Pancreas (tissue), 10 donors: ENCODE measurements at regions not wholly inside any gene's neighbourhood (a gene's known extent, or its start where the extent isn't known, plus 50 kb on each side); places are given as distances from the start of the nearest gene placed in this dataset.

Experiments used
- ATAC-seq, 4 donors: fragments of 200-7000 bp; cut with Tn5 transposase; one replicate each; pipeline versions ENCODE4 v1.8.0 to v1.9.1; 2020; ENCODE audit warnings: mild to moderate bottlenecking in 4 of 4, moderate library complexity in 4 of 4
- DNase-seq, 6 donors: peaks; one replicate each; pipeline ENCODE4 v3.0.0-alpha.2; 2020
- FAIRE-seq: peaks from 2 replicates; lab custom pipeline; 2012; peaks lifted over from hg19 to GRCh38; lab: Jason Lieb, UNC
- H3K27ac ChIP-seq, 4 donors: fragments of 200-600 bp; sonication (generic); 1 replicate in 3 of 4; 2 replicates in 1 of 4; pipeline versions ENCODE4 v1.5.0 to v1.8.0; 2020
- H3K27me3 ChIP-seq, 4 donors: fragments of 200-600 bp; one replicate each; pipeline ENCODE4 v1.8.0; 2021
- H3K36me3 ChIP-seq, 3 donors: fragments of 200-600 bp; sonication (generic) in 1 of 3; one replicate each; pipeline versions ENCODE4 v1.5.0 to v1.8.0; 2020 to 2021
- H3K4me1 ChIP-seq, 3 donors: fragments of 200-600 bp; one replicate each; pipeline ENCODE4 v1.8.0; 2021
- H3K4me3 ChIP-seq, 4 donors: fragments of 200-600 bp; sonication (generic) in 2 of 4; one replicate each; pipeline versions ENCODE4 v1.5.0 to v1.8.0; 2020 to 2021
- H3K9me3 ChIP-seq, 4 donors: fragments of 200-600 bp; one replicate each; pipeline ENCODE4 v1.8.0; 2021
- WGBS, 2 donors: extraction: QIAGEN DNeasy Blood & Tissue Kit; methylation state at CpG; one replicate each; pipeline ENCODE4 v1.1.7; 2013; 5-methylcytosine and 5-hydroxymethylcytosine counted together
- intact Hi-C, 3 donors: fragments of 100-400 bp; cut with DNase I; formaldehyde crosslinking; loops; one replicate each; pipeline versions ENCODE4 v1.11.1 to v1.14.2; 2022
- TF ChIP-seq, protein P1 (sequence below), 4 donors: fragments of 200-600 bp; sonication (generic) in 3 of 4; IDR thresholded peaks; one replicate each; pipeline versions ENCODE4 v1.5.0 to v1.8.0; 2021; ENCODE audit warnings: antibody characterized with exemption in 4 of 4
- donor health status: healthy with polysubstance abuse.
- donor health status: DM: no; HTN: no; CAD: no; lungs with moderate emphysema.
- donor health status: DM: no; HTN: no; CAD: no.
- donor health status: control.
- donor health status: control.
- donor health status: Bipolar disorder and iron deficiency.
- donor health status: DM: yes; HTN: yes; CAD: no.
- donor health status: DM: no; HTN: no; CAD: no.
- donor health status: DM: no; HTN: no; CAD: no.
- donor health status: DM: yes; HTN: yes; CAD: no.

DNA sequence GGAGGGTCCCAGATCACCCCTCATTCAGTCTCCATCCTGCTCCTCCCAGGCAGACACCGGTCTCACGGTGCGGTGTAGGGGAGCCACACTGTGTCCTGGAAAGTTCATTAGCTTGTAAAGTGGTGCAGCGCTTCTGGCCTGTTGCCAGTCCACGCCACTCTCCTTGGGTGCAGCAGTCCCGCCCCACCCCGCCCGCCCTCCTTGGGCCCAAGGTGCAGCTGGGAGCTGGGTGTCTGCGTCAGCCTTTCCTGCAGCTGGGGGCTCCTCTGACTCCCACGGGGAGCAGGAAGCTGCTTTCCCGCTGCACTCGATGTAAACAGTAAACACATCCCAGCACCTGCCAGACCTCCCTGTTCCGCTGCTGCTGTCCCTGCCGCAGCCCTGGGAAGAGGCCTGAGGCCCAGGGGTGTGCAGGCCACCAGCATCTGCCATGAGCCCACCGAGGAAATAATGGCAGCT is 53.8 kb upstream of the ASB18 start:
- Histone ChIP-seq H3K36me3 (no peaks in the 10 kb centered on the region), H3K9me3 (no peaks in the 10 kb centered on the region), H3K27me3 (no peaks in the 10 kb centered on the region), H3K27ac (no peak overlapping the region), H3K4me1 (no peaks in the 10 kb centered on the region), H3K4me3 (no peak overlapping the region)
- no peak for DNase-seq
- intact Hi-C loops, result no loop called here
- no peak for ATAC-seq
- TF ChIP-seq, protein P1, sequence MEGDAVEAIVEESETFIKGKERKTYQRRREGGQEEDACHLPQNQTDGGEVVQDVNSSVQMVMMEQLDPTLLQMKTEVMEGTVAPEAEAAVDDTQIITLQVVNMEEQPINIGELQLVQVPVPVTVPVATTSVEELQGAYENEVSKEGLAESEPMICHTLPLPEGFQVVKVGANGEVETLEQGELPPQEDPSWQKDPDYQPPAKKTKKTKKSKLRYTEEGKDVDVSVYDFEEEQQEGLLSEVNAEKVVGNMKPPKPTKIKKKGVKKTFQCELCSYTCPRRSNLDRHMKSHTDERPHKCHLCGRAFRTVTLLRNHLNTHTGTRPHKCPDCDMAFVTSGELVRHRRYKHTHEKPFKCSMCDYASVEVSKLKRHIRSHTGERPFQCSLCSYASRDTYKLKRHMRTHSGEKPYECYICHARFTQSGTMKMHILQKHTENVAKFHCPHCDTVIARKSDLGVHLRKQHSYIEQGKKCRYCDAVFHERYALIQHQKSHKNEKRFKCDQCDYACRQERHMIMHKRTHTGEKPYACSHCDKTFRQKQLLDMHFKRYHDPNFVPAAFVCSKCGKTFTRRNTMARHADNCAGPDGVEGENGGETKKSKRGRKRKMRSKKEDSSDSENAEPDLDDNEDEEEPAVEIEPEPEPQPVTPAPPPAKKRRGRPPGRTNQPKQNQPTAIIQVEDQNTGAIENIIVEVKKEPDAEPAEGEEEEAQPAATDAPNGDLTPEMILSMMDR (IDR thresholded peaks at IDR 0.05), result no peak
- FAIRE-seq, result no peak
- WGBS, 2 donors, result 38 to 41% methylated on average over 15 of the region's 15 CpGs

DNA sequence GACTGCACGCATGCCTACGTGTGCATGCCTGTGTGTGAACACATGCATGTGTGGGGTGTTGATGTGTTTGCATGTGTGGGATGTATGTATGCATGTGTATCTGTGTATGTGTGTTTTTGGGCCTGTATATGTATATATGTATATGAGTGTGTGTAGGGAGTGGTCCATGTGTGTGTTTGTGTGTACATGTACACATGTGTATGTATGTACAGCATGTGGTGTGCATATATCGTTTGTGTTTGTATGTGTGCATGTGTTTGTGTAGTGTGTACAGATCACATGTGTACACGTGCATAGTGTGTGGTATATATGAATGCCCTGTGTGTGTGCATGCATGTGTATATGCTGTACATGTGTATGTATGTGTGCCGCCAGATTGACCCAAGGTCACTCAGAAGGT is 54.2 kb upstream of the ASB18 start:
- FAIRE-seq (no peak), ATAC-seq (no peak), DNase-seq (no peak)
- intact Hi-C loops, result no loop called here
- Histone ChIP-seq H3K36me3 (no peaks in the 10 kb centered on the region), H3K4me3 (no peak overlapping the region), H3K27me3 (no peaks in the 10 kb centered on the region), H3K4me1 (no peaks in the 10 kb centered on the region), H3K9me3 (no peaks in the 10 kb centered on the region), H3K27ac (no peak overlapping the region)
- TF ChIP-seq, protein P1 (IDR thresholded peaks at IDR 0.05), result no peak
- WGBS, 2 donors, result 68 to 77% methylated on average over 5 of the region's 5 CpGs

DNA sequence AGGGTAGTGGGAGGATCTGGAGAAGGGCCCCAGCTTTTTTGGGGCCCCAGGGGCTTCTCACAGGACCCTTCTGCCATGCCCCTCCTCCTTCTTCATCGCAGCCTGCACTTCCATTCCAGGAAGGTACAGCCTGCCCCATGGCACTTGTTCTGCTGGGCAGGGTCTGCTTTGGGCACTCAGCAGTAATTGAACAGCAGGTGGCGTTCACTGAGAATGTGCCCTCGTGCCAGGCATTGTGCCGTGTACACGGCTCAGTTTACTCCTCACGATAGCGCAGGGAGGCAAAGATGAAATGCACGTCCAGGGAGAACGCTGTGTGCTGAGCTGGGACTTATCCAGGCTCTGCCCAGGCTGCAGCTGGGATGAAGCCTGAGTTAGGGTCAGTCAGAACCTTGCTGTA is 54.8 kb upstream of the ASB18 start:
- no peak for ATAC-seq
- Histone ChIP-seq H3K27ac (no peak overlapping the region), H3K27me3 (no peaks in the 10 kb centered on the region), H3K36me3 (no peaks in the 10 kb centered on the region), H3K4me3 (no peak overlapping the region), H3K9me3 (no peaks in the 10 kb centered on the region), H3K4me1 (no peaks in the 10 kb centered on the region)
- no peak for DNase-seq
- TF ChIP-seq, protein P1 (IDR thresholded peaks at IDR 0.05), result no peak
- WGBS, 2 donors, result 65 to 79% methylated on average over 9 of the region's 9 CpGs
- no peak for FAIRE-seq
- intact Hi-C loops, result no loop called here

DNA sequence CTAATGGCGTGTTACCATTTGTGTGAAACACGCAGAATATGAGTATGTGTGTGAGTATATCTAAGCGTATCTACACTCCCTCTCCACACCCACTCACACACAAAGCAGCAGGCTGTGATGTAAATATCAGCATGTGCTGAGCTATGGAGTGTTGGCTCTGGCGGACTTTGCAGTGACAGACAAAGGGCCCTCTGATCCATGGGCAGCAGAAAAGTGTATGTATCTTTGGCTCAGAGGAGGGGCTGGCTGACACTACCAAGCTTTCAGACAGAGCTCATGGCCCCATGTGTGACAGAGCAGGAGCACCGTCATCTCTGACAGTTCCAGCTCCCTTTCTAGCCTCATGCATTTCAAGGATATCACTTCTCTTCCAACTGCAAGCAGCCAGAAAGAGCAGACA is 57.2 kb upstream of the ASB18 start:
- TF ChIP-seq, protein P1 (IDR thresholded peaks at IDR 0.05), result no peak
- Histone ChIP-seq H3K27ac (no peak overlapping the region), H3K4me3 (no peak overlapping the region), H3K36me3 (no peaks in the 10 kb centered on the region), H3K9me3 (no peaks in the 10 kb centered on the region), H3K4me1 (no peaks in the 10 kb centered on the region), H3K27me3 (no peaks in the 10 kb centered on the region)
- intact Hi-C loops, result no loop called here
- FAIRE-seq (no peak), ATAC-seq (no peak), DNase-seq (no peak)
- 79 to 88% methylated on average over 5 of the region's 5 CpGs for WGBS, 2 donors

DNA sequence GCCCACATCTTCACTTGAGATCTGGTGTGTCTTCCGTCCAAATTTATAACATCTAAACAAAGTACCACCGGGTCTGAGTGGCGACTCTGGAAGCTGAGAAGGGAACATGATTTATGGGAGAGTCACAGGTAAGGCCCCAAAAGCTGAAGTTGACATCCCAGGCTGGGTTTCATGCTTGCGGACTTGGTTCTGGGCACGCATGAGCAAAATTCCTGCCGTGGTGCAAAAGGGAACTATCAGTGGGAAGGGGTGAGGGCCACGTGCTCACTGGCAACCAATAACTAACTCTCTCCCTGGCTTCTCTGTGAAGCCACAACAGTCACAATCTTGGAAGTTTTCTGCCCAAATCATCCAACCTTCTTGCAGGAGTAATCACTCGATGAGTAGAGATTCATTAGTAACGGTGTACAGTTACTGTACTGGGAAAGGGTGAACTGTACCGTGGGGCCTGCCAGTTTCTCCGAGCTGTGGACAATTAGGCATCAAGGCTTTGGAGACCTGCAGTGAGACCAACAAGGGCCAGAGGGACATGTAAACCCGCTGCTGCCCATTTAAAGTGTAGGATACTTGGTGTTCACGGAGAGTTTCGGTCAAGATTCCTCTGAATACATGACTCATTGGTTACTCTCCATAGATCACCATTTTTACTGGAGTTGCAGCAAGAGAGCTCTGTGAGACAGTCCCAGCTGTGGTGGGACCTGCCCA is 69.4 kb upstream of the ASB18 start:
- Histone ChIP-seq H3K27me3 (no peaks in the 10 kb centered on the region), H3K9me3 (no peaks in the 10 kb centered on the region), H3K4me1 (no peaks in the 10 kb centered on the region), H3K4me3 (no peak overlapping the region), H3K36me3 (no peaks in the 10 kb centered on the region), H3K27ac (no peak overlapping the region)
- intact Hi-C loops, result no loop called here
- DNase-seq (no peak), ATAC-seq (peak in 1 of 4 donors; percentile 30), FAIRE-seq (no peak)
- 76 to 86% methylated on average over 14 of the region's 14 CpGs for WGBS, 2 donors
- TF ChIP-seq, protein P1 (IDR thresholded peaks at IDR 0.05), result no peak
